ENCODE measurements at regions not wholly inside any gene's neighbourhood (a gene's known extent, or its start where the extent isn't known, plus 50 kb on each side); places are given as distances from the start of the nearest gene placed in this dataset.

- no peak overlapping the region for H3K4me3 ChIP-seq
- H3K36me3 ChIP-seq (ENCODE audit: control insufficient read depth in 4 of 4, insufficient read depth in 4 of 4, low read length in 4 of 4): no peaks in the 10 kb centered on the region
- H3K4me1 ChIP-seq (ENCODE audit: control insufficient read depth in 5 of 5, insufficient read depth in 5 of 5, low read length in 5 of 5): peaks cover 0 to 4% (median 0%) of the 10 kb centered on the region in 5 donors
- DNase-seq (no peak), ATAC-seq (ENCODE audit: insufficient read depth, low FRiP score) (no peak)
- H3K9me3 ChIP-seq (ENCODE audit: control insufficient read depth in 4 of 4, insufficient read depth in 3 of 4, low read length in 3 of 4): peaks cover 0 to 7% (median 0%) of the 10 kb centered on the region in 4 donors
- H3K9ac ChIP-seq (ENCODE audit: insufficient read depth in 1 of 2, low read length in 2 of 2): no peak overlapping the region
- H3K27ac ChIP-seq (ENCODE audit: low read depth in 1 of 2, low read length in 1 of 2): no peak overlapping the region
- H3K27me3 ChIP-seq (ENCODE audit: control insufficient read depth in 3 of 3, insufficient read depth in 3 of 3, low read length in 2 of 3): no peaks in the 10 kb centered on the region
- TF ChIP-seq CTCF (IDR thresholded peaks at IDR 0.05; ENCODE audit: control extremely low read depth, extremely low read depth): no peak
- WGBS, 2 donors: 82 to 83% methylated on average over 7 of the region's 7 CpGs
Measured at GRCh38 chr12:98208816-98209215, 306.6 kb upstream of the TMPO start.

GRCh38 chr12:98211909-98212695, 303.3 kb upstream of the TMPO start:
- Histone ChIP-seq H3K4me1 (ENCODE audit: control insufficient read depth in 5 of 5, insufficient read depth in 5 of 5, low read length in 5 of 5) (peaks cover 0 to 7% (median 0%) of the 10 kb centered on the region in 5 donors), H3K4me3 (no peak overlapping the region), H3K9me3 (ENCODE audit: control insufficient read depth in 4 of 4, insufficient read depth in 3 of 4, low read length in 3 of 4) (peaks cover 0 to 10% (median 0%) of the 10 kb centered on the region in 4 donors), H3K27ac (ENCODE audit: low read depth in 1 of 2, low read length in 1 of 2) (no peak overlapping the region), H3K36me3 (ENCODE audit: control insufficient read depth in 4 of 4, insufficient read depth in 4 of 4, low read length in 4 of 4) (no peaks in the 10 kb centered on the region), H3K9ac (ENCODE audit: insufficient read depth in 1 of 2, low read length in 2 of 2) (no peak overlapping the region), H3K27me3 (ENCODE audit: control insufficient read depth in 3 of 3, insufficient read depth in 3 of 3, low read length in 2 of 3) (no peaks in the 10 kb centered on the region)
- ATAC-seq (ENCODE audit: insufficient read depth, low FRiP score): no peak
- TF ChIP-seq CTCF (IDR thresholded peaks at IDR 0.05; ENCODE audit: control extremely low read depth, extremely low read depth): no peak
- 69 to 75% methylated on average over 8 of the region's 8 CpGs for WGBS, 2 donors
- no peak for DNase-seq

DNA sequence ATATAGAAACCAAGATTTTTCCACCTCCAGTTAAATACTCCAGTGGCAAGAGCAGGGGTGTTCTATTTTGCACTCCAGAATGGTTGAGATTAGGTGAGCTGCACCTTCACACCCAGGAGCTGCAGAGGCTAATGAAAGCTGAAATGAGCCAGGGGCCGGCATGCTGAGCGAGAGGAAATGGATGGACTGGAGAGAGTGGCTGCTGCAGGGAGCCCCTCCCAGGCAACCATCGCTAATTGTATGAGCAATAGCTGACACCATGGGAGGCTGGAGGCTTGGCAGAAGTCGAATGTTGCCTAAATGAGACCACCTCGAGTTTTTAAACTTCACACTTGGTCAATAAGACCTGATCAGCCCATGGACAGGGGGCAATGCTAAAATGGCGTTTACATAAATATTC, 301.8 kb upstream of the TMPO start:
- Histone ChIP-seq H3K9me3 (ENCODE audit: control insufficient read depth in 4 of 4, insufficient read depth in 3 of 4, low read length in 3 of 4) (peaks cover 0 to 10% (median 0%) of the 10 kb centered on the region in 4 donors), H3K9ac (ENCODE audit: insufficient read depth in 1 of 2, low read length in 2 of 2) (no peak overlapping the region), H3K27me3 (ENCODE audit: control insufficient read depth in 3 of 3, insufficient read depth in 3 of 3, low read length in 2 of 3) (no peaks in the 10 kb centered on the region), H3K4me1 (ENCODE audit: control insufficient read depth in 5 of 5, insufficient read depth in 5 of 5, low read length in 5 of 5) (peaks cover 0 to 7% (median 0%) of the 10 kb centered on the region in 5 donors), H3K4me3 (no peak overlapping the region), H3K36me3 (ENCODE audit: control insufficient read depth in 4 of 4, insufficient read depth in 4 of 4, low read length in 4 of 4) (no peaks in the 10 kb centered on the region), H3K27ac (ENCODE audit: low read depth in 1 of 2, low read length in 1 of 2) (no peak overlapping the region)
- TF ChIP-seq CTCF (IDR thresholded peaks at IDR 0.05; ENCODE audit: control extremely low read depth, extremely low read depth): no peak
- DNase-seq: no peak
- ATAC-seq (ENCODE audit: insufficient read depth, low FRiP score): no peak
- 56 to 59% methylated on average over 6 of the region's 6 CpGs for WGBS, 2 donors
